H54 (cell line): ENCODE measurements at regions not wholly inside any gene's neighbourhood (a gene's known extent, or its start where the extent isn't known, plus 50 kb on each side); places are given as distances from the start of the nearest gene placed in this dataset.
"Not testable (repeated sequence)": the region's sequence is repeated elsewhere in the genome, so short reads cannot be mapped to it uniquely, and the experiment has no call there.

ENCODE experiments used
- DNase-seq: peaks from one replicate; pipeline ENCODE4 v3.0.0; 2011; ENCODE audit warnings: low spot score, mixed read lengths; ENCODE audit not compliant: insufficient read length
- FAIRE-seq: peaks from 3 replicates; lab custom pipeline; 2011; peaks lifted over from hg19 to GRCh38; lab: Jason Lieb, UNC
- POLR2A ChIP-seq: IDR thresholded peaks from 2 replicates; pipeline ENCODE4 v1.6.1; 2011; ENCODE audit warnings: low read depth, mild to moderate bottlenecking, low read length

DNA sequence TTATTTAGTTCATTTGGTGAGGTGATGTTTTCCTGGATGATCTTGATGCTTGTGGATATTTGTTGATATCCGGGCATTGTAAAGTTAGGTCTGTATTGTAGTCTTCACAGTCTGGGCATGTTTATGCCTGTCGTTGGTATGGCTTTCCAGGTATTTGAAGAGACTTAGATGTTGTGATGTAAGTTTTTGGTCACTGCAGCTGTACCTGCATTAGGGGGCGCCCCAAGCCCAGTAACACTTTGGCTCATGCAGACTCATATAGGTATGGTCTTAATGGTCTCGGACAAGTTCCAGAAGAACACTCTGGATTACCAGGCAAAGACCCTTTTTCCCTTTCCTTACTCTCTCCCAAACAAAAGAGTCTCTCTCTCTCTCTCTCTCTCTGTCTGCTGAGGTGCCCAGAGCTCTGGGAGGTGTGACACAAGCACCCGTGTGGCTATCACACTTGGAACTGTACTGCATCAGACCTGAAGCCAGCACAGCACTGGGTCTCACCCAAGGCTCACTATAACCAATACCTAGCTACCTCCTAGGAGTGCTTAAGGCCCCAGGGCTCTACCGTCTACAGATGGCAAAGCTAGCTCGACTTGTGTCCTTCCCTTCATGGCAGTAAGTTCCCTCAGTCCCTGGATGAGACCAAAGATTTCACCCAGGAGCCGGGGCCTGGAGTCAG lies 425.8 kb upstream of the ATXN7L3B start:
- TF ChIP-seq POLR2A, result no peak
- FAIRE-seq (no peak), DNase-seq (no peak)

DNA sequence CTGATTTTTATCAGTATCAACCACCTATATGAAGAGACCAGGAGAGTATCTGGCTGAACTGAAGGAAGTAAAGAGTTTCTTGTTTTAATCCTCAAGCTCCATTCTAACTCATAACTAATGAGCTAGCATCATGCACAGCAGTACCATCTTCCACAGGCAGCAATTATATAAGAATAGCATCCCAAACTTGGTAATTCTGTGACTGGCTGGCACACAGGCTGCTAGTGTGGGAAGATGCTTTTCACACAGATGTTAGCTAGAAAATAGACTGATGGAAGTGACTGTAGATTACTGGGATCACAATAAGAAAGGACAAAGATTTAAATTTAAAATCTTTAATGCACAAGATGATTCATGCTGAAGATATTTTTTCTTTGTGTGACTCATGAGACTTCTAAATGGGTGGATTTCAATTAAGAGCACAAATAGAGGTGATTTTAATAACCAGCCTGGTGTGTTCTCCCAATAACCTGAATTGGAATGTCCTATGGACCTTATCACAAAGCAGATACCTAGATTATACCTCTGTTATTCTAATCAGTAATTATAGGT lies 417.7 kb upstream of the ATXN7L3B start:
- FAIRE-seq (no peak), DNase-seq (no peak)
- no peak for TF ChIP-seq POLR2A

DNA sequence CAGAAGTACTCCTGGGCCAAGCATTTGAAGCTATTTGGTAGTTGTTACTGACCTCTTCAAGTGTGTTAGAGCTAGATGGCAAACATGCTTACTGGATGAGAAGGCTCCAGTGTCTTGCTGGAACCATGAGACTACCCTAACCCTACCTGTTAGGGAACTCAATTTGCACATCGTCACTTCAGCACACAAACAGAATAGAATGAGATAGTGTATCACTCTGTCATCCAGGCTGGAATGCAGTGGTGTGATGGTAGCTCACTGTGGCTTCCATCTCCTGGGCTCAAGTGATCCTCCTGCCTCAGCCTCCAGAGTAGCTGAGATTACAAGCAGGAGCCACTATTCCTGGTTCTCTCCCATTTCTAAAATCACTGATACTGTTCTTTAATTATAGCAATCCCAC lies 417.0 kb upstream of the ATXN7L3B start:
- DNase-seq (no peak), FAIRE-seq (no peak)
- TF ChIP-seq POLR2A, result no peak

DNA sequence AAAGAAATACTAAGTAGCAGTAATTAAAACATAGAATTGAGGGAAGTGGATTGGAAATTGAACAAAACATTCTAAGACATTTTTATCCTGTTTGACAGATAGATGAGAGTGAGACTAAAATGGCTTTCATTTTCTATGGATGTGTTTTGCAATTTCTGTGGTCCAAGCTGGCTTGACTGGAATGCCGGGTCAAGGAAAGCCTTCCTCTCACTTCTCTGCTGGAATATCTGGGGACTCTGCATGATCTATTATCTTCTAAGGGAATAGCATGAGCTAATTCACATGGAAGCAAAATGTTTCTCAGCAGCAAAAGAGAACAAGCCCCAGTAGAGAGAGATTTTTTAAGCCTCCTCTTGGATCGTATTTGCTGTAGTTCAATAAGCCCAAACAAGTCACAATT lies 407.9 kb upstream of the ATXN7L3B start:
- FAIRE-seq (no peak), DNase-seq (no peak)

DNA sequence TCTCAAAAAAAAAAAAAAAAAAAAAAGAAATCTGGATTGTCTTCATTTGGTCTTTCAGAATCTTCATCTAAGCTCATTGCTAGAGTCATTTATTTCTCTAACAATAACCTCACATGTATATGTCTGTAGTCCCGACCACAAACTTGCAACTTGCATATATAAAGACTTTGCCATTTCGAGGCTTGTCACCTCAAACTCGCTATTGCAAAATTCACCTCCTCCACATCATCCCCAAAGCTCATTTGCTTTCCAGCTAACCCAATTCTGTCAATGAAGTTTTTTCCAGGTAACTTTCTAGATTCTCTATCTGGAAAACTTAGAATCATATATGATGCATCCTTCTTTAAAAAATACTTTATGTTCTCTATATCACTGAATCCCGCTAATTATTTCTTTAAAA lies 393.2 kb upstream of the ATXN7L3B start:
- FAIRE-seq (no peak), DNase-seq (no peak)
- TF ChIP-seq POLR2A, result no peak

More for the DNA sequence above, 407.9 kb upstream of the ATXN7L3B start:
- TF ChIP-seq POLR2A, result no peak

DNA sequence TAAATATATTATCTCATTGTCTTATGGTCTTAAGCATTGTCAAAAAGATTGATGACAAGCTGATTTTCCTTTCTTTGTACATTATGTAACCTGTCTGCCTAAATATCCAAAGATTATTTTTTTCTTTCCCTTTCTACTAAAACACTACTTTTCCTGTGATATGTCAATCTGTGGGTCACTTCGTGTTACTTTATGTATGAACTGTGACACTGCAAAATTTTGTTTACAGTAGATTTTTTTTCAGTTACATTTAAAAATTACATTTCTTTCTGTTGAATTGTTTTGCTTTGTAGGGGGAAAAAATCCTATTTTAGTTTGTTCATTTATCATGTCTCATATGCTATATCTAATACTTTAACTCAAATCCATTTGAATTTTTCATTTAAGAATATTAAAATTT lies 392.3 kb upstream of the ATXN7L3B start:
- no peak for FAIRE-seq
- TF ChIP-seq POLR2A, result no peak
- no peak for DNase-seq

DNA sequence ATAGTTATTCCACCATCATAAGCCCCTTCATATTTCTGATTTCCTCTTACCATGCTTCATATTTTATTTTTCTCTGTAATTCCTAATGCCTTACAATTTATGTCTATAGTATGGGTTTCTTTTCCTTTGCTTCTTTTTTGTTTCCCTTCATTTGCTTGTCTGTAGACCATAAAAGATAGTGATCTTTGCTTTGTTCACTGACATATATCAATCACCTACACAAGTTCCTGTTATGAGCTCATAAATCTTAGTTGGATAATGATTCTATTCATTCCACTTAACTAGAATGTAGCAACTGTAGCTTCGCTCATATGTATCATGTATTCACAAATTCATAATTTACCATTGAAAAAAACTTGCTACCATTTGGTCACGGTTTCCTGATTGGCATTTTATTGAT lies 388.8 kb upstream of the ATXN7L3B start:
- no peak for TF ChIP-seq POLR2A
- DNase-seq, result no peak
- no peak for FAIRE-seq

DNA sequence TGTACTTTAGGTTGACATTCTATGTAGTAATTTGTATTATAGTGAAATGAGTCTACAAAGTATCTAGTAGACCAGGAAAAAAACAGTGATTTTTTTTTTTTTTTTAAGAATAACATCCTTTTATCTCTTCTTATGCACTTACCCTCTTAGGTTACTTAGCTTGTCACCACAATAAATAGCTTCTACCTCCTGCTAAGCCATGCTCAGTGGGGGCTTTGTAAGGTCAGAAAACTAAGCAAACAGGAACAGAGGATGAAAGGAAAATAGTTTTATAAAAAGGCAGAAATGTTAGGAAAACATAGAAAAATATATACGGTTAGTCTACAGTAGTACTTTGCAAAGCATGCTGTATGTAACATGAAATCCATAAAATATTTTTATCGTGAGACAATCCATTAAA lies 385.3 kb upstream of the ATXN7L3B start:
- TF ChIP-seq POLR2A, result no peak
- DNase-seq, result no peak
- no peak for FAIRE-seq

DNA sequence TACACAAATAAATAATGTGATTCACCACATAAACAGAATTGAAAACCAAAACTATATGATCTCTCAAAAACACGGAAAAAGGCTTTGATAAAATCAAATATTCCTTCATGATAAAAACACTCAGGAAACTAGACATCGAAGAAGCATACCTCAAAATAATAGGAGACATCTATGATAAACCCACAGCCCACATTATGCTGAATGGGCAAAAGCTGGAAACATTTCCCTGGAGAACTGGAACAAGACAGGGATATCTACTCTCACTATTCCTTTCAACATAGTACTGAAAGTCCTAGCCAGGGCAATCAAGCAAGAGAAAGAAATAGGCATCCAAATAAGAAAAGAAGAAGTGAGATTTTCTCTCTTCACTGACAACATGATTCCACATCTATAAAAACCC lies 371.5 kb upstream of the ATXN7L3B start:
- no peak for DNase-seq
- no peak for FAIRE-seq
- no peak for TF ChIP-seq POLR2A

DNA sequence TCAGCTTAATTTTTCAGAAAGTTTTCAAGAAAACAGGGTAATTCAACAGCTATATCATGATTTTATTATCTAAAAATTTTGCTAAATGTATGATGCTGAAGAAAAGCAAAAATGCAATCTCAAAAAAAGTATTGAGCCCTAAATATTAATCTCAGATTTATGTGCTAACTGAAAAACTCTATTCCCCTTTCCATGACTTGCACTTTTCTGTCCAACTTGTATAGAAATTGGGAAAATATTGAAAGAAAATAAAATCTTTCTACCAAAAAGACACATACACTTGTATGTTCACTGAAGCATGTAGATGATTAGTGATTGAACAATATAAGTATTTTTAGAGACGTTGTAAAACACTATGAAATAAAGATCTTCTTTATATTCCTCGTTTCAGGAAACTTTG lies 368.0 kb upstream of the ATXN7L3B start:
- TF ChIP-seq POLR2A, result no peak
- DNase-seq, result no peak
- FAIRE-seq, result no peak

DNA sequence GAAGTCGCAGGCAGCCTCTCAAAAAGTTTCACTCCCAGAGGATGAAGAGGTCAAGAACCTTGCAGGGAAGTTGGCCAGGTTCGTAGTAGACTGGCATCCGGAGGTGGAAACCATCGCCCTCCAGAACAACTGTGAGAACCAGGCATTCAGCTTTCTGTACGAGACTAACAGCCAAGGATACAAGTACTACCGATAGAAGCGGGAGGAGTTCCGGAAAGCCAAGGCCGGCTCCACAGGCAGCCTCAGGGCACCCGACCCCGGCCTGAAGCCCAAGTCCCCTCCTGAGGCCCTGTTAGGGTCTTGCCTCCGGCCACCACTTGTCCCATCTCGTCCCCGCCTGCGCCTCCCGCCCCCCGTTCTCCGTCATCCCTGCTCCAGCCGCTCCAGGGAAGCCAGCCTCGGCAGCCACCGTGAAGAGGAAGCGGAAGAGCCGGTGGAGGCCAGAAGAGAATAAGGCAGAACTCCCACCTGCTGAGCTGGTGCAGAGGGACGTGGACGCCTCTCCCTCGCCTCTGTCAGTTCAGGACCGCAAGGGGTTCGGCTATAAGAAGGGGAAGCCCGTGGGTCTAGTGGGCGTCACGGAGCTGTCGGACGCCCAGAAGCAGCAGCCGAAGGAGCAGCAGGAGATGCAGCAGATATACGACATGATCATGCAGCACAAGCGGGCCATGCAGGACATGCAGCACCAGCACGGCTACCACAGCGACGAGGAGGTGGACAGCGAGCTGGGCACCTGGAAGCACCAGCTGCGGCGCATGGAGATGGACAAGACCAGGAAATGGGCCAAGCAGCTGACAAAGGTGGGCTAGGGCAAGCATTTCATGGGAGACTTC lies 366.8 kb upstream of the ATXN7L3B start:
- no peak for TF ChIP-seq POLR2A
- DNase-seq, result no peak
- FAIRE-seq, result no peak

DNA sequence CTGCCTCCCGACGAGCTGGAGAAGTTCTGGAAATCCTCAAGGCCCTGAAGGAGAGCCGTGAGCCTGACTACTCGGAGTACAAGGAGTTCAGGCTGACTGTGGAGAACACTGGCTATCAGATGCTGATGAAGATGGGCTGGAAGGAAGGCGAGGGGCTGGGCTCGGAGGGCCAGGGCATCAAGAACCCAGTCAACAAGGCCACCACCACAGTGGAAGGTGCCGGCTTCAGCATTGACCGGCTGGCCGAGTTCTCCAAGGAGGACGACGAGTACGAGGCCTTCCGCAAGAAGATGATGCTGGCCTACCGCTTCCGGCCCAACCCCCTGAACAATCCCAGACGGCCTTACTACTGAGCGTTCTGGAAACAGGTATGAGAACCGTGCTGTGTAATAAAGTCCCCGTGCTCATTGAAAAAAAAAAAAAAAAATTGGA lies 366.1 kb upstream of the ATXN7L3B start:
- TF ChIP-seq POLR2A, result no peak
- DNase-seq (no peak), FAIRE-seq (no peak)

DNA sequence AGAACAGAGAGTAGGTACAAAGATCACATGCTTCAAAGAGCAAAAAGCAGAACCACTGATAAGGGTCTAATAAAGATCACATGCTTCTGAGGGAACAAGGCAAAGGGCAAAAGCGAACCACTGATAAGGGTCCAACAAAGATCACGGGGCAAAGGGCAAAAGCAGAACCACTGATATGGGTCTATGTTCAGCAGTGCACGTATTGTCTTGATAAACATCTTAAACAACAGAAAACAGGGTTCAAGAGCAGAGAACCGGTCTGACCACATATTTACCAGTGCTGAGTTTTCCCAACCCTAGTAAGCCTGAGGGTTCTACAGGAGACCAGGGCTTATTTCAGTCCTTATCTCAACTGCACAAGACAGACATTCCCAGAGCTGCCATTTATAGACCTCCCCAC lies 362.7 kb upstream of the ATXN7L3B start:
- DNase-seq, FAIRE-seq: not testable (repeated sequence)

DNA sequence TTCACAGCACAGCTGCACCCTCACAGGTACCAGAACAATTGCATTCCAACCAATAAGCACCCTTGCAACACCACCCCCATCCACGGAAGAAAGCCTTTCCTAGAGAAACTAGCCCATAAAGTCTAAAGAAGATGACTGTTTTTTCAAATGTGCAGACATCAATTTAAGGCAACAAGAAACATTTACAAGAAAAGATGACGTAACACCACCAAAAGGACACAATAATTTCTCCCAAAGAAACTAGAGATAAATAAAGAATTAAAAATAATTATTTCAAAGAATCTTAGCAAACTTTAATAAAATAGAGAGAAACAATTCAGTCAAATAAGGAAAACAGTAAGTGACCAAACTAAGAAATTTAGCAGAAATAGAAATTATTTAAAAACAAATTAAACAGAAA lies 352.3 kb upstream of the ATXN7L3B start:
- no peak for TF ChIP-seq POLR2A
- FAIRE-seq (no peak), DNase-seq (no peak)
